Subcutaneous adipose tissue (tissue), 1 donor: ENCODE measurements at regions not wholly inside any gene's neighbourhood (a gene's known extent, or its start where the extent isn't known, plus 50 kb on each side); places are given as distances from the start of the nearest gene placed in this dataset.

Source experiments
- TF ChIP-seq, protein P1 (sequence below): fragments of 450-650 bp; IDR thresholded peaks from one replicate; pipeline ENCODE4 v1.5.1; 2016; ENCODE audit warnings: low read depth, mild to moderate bottlenecking, control low read depth, antibody characterized with exemption, moderate library complexity

DNA sequence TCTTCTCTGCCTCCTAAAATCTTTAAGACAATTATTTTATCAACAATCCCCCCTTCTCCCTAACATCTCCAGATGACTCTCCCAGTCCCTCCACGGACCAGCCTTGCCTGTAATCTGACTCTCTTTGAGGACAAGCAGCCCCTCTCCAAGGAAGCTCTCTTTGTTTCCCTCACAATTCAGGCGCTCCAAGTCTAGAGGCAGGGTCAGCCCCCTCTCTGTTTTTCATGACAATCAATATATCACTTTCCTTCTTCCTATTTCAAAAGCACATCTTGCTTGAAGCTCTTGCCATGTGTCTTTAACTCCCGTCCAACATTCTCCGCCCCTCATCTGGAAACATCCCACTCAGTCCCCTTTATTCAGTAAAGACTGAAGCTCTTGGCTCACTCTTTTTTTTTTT is 393.4 kb upstream of the SULF2 start:
- TF ChIP-seq, protein P1, sequence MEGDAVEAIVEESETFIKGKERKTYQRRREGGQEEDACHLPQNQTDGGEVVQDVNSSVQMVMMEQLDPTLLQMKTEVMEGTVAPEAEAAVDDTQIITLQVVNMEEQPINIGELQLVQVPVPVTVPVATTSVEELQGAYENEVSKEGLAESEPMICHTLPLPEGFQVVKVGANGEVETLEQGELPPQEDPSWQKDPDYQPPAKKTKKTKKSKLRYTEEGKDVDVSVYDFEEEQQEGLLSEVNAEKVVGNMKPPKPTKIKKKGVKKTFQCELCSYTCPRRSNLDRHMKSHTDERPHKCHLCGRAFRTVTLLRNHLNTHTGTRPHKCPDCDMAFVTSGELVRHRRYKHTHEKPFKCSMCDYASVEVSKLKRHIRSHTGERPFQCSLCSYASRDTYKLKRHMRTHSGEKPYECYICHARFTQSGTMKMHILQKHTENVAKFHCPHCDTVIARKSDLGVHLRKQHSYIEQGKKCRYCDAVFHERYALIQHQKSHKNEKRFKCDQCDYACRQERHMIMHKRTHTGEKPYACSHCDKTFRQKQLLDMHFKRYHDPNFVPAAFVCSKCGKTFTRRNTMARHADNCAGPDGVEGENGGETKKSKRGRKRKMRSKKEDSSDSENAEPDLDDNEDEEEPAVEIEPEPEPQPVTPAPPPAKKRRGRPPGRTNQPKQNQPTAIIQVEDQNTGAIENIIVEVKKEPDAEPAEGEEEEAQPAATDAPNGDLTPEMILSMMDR = no peak

DNA sequence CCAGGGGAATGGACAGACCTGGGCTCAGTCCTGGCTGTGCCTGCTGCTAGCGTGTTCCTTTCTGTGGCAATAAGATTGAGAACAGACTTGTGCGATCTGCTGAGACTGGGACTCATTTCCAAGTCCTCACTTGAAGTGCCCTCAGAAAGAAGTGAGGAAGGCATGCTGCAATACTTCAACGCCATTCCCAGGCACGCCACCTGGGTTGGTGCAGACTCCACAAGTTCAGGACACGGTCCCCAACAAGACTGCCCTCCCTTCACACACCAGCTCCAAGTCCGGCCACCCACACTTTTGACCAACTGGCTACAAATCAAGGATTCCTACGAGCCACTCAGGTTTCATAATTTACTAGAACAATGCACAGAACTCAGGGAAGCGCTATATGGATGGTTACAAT is 391.8 kb upstream of the SULF2 start:
- TF ChIP-seq, protein P1 = no peak

DNA sequence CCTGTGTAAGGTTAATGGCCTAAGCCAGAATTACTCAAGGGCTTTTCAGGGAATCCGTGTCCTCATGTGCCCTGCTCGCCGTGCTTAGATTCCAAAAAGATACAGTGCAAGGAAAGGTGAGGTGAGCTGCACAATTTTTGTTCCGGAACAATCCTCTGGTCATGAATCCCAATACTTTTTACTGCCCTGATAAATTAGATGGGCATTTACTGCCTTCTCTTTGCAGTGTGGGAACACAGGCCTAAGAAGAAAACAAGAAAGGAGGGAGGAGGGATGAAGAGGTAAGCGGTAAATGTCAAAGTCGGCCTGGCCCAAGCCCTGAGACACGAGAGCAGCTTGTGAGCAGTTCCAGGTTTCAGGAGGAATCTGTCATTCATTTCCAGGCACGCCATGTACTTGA is 390.9 kb upstream of the SULF2 start:
- TF ChIP-seq, protein P1 = no peak

DNA sequence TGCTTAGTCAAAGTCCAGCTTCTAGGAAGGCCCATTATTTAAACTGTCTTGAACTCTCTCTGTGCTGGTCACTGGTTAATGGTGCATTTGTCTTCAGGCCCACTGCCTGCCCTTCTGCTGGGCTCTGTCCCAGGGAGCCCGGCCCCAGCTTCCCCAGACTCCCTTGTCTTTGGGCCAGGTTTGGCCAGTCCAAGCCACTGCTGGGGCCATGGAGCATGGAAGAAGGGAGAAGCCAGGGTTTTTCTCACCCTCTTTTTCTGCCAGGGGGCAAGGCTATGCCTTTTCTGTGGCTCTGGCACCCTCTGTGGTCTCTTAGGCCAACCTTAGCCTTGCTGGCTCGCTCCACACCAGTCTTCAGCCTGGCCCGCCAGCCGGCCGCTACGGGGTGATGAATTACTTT is 390.0 kb upstream of the SULF2 start:
- TF ChIP-seq, protein P1 = no peak

DNA sequence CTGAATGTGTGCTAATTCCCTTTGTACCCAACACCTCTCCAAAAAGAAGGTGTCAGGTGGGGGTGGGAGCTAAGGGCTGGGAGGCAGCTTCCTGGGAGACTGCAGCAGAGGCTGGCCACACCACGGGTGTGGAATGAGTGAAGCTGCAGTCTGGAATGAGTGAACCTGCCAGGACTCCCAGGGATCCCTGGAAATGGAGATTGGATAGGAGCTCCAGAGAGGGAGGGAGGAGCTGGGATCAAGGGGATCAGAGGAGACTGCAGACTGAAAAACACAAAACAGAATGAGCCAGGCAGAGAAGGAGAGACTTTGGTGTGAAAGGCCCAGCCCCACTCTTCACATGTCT is 387.0 kb upstream of the SULF2 start:
- TF ChIP-seq, protein P1 = no peak

DNA sequence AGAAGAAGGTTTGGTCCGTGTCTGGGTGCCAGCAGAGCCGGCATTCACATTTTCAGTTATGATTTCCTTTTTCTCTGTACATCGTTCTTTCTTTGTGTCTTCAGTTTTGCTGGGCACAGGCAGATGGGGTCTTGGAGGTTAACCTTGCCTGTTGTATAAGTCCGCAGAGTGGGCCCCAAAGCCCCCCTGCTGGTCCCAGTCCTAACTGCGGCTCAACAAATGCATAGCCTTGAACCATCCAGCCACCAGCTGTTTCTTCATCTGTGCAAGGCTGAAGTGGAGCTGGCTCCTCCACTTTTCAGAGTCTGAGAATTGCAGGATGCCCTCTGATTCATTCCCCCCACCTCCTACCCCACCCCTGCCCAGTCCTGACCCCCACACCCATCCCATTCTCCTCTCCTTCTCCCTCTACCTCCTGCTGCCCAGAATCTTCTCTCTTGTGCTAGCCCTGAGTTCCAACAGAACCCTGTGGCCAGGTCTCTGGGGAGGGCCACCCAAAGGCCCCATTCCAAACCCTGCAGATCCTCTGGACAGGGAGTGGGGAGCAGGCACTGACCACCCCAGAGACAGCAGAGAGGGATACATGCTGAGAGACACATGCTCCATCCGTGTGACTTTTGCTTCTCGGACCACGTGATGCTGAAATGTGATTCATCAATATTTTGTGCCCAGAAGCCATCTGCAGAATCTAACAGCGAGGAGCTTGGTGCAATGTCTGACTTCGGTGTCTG is 386.5 kb upstream of the SULF2 start:
- TF ChIP-seq, protein P1 = no peak

DNA sequence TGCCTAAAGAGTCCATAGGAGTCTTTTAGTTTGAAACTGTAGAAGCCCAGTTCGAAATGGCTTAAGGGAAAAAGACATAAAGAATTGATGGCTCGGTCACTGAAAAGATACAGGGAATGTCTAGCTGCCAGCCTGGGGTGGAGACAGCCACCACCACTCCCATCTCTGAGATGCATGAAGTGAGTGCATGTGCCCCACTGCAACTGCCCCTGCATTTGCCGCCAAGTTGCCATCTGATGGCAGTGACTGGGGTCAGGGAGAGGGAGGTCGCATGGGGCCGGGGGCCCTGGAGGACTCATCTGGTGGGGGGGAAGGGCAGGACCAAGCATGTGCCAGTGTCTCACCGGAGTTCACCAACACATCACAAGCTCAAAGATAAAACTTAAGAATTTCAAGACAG is 385.8 kb upstream of the SULF2 start:
- TF ChIP-seq, protein P1 = no peak
